ENCODE measurements at regions not wholly inside any gene's neighbourhood (a gene's known extent, or its start where the extent isn't known, plus 50 kb on each side); places are given as distances from the start of the nearest gene placed in this dataset.
"Not testable (repeated sequence)": the region's sequence is repeated elsewhere in the genome, so short reads cannot be mapped to it uniquely, and the experiment has no call there.

- DNase-seq (ENCODE audit: low read depth), result not testable (repeated sequence)
Observed at GRCh38 chr9:87410047-87411005, 87.3 kb upstream of the DAPK1 start.

DNA sequence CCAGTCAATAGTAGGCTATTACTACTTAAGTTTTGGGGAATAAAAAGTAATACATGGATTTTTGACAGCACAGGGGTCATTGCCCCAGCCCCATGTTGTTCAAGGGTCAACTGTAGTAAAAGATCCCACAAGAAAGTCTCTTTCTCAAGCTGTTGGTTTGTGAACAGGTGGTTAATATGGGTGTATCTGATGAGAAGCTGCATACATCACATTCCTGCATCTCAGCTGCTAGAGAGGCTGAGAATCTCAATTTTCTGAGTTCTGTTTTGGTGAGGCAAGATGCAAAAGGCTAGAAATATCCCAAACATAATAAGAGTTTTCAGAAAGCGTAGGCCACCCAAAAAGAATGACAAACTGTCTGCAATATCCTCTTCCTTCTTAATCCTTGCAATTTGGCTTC, 76.8 kb upstream of the DAPK1 start:
- DNase-seq (ENCODE audit: low read depth), result no peak

GRCh38 chr9:87421734-87422133, 75.9 kb upstream of the DAPK1 start:
- DNase-seq (ENCODE audit: low read depth), result no peak

GRCh38 chr9:87422999-87423398, 74.7 kb upstream of the DAPK1 start:
- DNase-seq (ENCODE audit: low read depth), result no peak

- DNase-seq (ENCODE audit: low read depth), result not testable (repeated sequence)
Observed at GRCh38 chr9:87423885-87424284, 73.8 kb upstream of the DAPK1 start.

DNA sequence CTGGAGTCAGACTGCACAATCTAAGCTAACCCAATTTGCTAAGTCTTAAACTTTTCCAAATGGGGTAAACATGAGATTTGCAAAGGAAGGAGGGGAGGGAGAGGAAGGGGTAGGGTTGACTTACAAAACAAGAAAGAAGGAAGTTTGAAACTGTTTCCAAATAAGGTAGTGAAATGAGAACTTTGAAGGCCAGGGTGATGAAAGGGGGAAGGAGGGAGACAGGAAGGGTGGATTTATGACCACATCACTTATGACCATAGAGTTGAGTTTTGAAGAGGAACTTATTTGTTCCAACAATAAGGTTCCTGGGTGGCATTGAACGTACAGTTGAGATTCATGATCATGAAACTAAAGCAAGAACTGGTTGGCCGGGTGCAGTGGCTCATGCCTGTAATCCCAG, 72.5 kb upstream of the DAPK1 start:
- DNase-seq (ENCODE audit: low read depth), result no peak

DNA sequence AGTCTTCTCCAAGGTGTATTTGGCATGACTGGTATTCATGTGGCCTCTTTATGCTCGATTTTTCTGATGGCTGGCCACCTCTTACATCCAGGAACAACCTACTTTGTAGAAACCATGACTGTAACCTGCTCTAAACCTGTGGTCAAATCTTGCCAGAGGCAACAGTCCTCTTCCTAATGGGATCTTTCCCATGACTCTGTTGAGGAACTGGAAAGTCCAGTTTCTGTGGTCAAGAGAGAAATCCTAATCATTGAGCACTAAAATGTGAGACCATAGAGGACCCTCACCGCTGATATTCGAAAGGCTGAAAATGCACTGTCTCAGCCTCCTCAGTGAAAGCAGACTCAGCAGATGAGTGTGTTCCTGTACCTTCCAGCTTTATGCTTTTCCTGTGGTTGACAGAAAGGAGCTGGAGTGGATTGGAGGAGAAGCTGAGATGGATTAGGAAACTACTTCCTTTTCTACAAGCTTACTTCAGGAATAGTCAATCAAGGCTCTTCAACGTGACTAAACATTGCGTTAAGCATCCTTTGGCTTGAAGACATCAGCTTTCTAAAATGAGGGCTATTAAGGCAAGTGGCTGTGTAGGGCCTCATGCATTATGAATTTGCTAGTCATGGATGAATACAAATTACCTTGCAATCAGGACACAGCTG, 69.7 kb upstream of the DAPK1 start:
- no peak for DNase-seq (ENCODE audit: low read depth)

DNA sequence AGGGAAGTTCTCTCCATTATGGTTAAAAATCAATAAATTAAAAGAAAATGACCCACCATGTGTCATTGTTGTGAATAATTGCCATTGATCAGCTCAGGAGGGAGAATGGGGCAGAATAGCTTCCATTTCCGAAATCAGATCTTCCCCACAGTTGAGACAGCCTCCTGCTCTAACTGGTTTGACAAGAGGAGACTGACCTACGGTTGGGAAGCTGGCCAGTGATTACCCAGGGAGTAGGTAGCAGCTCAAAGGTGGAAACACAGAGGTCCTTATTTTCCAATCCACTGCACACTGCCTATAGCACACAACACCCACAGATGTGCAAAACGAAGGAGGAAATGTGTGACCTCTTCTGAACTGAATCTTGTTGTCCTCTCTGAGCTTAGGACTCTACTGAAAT, 69.0 kb upstream of the DAPK1 start:
- no peak for DNase-seq (ENCODE audit: low read depth)

DNA sequence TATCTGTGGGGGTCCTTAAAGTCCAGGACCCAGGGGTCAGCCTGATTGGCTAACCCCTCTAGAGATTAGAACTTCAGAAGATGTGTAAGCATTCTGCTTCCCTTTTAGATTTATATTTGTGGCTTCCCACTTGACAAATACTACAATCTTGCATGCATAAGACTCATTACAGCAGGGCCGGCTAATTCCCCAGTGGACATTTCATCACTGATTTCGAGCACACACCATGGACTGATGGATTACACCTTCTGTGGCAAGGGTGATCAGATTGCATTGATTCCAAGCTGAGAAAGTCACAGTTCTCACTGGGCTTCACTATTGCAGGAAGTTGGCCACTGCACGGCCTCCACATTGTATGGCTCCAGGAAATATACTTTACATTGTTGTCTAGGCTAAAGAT, 65.8 kb upstream of the DAPK1 start:
- no peak for DNase-seq (ENCODE audit: low read depth)

DNA sequence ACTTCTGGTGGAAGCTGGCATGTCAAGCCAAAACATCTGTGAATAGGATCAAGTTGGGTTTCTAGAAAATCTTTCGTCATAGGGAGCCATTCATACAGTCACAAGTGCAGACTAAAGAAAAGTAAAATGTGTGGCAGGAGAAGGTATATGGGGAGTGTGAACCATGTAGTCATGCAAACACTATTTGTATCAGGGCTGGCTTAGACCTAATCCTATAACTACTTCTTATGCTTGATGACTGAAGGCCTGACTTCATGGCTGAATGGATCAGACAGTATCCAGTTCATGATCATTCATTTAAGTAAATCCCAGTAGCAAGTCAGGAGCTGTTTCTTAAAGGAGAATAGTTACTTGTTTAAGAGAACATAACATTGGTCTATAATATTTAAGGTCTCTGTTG, 63.8 kb upstream of the DAPK1 start:
- DNase-seq (ENCODE audit: low read depth), result no peak

DNA sequence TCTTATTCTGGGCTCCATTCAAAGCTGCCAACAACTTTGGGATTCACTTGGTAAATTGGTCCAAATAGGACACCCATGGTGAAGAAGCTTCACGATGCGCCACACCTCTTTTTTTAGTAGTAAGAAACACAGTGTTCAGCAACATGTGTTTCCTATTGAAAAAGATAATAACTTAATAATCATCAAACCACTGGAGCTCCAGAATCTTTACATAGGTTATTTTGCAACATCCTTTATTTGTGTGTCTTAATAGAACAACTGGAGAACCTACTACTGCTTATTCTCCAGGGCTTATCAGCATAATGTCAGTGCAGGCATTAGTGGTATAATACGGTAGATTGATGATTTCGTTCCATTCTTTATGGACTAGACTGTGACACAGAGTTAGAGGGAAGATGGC, 63.3 kb upstream of the DAPK1 start:
- no peak for DNase-seq (ENCODE audit: low read depth)

DNA sequence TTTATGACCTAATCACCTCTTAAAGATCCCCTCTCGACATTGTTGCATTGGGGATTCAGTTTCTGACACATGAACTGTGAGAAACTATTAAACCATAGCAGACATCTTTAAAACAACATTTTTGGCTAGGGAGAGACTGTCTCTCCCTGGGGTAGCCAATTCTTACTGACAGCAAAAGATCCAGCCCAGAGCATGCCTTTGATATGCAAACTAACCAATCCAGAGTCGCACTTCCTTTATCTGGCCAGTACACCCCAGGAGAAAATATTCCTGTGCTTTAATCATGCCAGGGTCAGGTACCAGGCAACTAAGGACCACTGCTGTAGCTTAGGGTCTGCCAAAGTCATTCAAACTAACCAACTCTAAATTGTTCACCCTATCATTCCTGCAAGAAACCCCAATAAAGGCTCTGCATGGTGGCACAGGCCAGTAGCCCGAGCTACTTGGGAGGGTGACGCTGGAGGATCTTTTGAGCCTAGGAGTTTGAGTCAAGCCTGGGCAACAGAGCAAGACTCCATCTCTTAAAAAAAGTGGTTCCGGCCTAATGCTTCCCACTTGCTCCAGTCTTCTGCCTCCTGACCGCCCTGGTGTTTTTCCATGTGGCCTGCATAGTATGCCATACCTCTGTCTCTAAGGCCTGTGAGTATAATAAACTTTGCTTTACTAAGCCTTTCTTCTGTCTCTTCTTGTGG, 62.3 kb upstream of the DAPK1 start:
- DNase-seq (ENCODE audit: low read depth), result no peak

- DNase-seq (ENCODE audit: low read depth), result no peak
Observed at GRCh38 chr9:87436716-87437115, 61.0 kb upstream of the DAPK1 start.

DNA sequence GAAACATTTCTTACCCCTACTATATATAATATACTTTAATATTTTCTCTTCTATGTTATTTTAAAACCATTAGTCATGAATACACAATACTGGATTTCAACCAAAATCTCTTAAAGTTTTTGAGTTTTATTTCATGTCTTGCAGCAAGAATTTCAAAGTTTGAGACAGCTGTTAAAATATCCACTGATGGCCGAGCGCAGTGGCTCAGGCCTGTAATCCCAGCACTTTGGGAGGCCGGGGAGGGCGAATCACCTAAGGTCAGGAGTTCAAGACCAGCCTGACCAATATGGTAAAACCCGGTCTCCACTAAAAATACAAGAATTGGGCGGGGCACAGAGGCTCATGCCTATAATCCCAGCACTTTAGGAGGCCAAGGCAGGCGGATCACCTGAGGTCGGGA, 59.7 kb upstream of the DAPK1 start:
- no peak for DNase-seq (ENCODE audit: low read depth)

- DNase-seq (ENCODE audit: low read depth), result no peak
Observed at GRCh38 chr9:87441251-87441650, 56.4 kb upstream of the DAPK1 start.

DNA sequence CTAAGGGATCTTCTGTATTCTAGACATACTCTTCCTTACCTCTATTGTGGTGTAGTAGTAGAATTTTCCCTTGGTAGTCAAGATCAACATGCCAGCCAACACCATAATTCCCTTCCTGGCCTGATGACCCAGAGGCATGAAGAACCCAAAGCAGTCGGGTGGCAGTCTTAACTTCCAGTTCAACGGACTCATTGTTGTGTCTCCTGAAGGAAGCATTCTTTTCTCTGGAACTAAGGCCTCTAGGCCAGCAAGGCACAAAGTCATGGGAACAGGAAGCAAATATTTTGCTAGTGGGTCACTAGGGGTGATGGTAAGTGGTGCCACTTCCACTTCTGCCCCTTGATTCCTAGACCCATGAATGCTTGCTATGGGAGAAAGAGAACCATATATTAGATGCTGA, 55.2 kb upstream of the DAPK1 start:
- DNase-seq (ENCODE audit: low read depth), result no peak

DNA sequence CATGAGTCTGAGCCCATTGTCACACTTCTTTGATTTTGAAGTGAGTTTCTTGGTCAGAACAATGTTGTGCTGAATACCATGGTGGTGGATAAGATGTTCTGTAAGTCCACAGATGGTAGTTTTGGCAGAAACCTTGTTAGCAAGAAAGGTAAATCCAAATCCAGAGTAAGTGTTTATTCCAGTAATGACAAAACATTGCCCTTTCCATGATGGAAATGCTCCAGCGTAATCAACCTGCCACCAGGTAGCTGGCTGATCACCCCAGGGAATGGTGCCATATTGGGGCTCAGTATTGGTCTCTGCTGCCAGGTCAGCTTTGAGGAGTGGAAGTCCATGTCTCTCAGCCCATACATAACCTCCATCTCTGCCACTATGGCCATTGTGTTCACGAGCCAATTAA, 54.7 kb upstream of the DAPK1 start:
- no peak for DNase-seq (ENCODE audit: low read depth)

GRCh38 chr9:87443461-87443860, 54.2 kb upstream of the DAPK1 start:
- no peak for DNase-seq (ENCODE audit: low read depth)

- DNase-seq (ENCODE audit: low read depth), result no peak
Observed at GRCh38 chr9:87445646-87446045, 52.0 kb upstream of the DAPK1 start.

- DNase-seq (ENCODE audit: low read depth), result no peak
Observed at GRCh38 chr9:87446527-87446926, 51.1 kb upstream of the DAPK1 start.

DNA sequence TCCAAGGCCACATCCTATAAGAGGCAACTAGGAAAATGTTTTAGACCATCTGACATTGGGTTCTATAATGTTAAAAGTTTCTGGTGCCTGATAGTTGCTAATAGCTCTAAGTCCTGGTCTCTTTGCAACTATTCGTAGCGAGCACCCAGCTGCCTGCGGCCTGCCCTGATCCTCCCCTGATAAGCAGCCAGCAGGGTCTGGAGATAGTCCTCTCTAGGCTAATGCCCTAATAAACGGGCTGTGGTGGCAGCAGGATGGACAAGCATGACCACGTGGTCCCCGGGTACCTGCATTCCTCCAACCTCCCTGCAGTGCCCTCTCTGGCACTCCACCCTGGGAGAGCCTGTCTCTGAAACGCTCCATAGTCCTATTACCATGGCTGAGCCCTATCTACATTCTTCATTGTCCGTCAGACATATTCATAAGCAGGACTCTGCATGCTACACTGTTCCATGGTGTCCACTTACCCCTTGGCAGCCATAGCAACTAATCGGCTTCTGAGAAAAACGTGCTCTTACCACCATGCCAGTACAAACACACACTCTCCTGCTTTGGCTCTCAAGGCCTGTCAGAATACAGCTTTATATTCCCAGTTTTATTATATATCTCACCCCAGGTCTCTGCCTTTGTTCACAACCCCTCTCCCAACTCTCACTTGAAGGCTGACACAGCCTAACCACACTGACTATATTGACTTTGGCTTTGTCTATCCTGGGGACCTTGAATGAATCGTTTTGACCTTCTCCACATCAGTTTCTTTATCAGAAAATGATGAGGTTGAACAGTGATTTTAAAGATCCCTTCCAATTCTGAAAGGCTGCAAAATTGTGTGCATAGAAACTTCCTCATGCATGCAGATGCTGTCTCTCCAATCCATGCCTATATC, 49.9 kb upstream of the DAPK1 start:
- no peak for DNase-seq (ENCODE audit: low read depth)
